Stimulated activated CD8-positive, alpha-beta memory T cell treated with anti-CD3 and anti-CD28 coated beads, Interleukin-4, amount 100 ng/mL, for 24 hours (primary cell): ENCODE measurements at regions not wholly inside any gene's neighbourhood (a gene's known extent, or its start where the extent isn't known, plus 50 kb on each side); places are given as distances from the start of the nearest gene placed in this dataset.

ENCODE experiments used
- DNase-seq: peaks from one replicate; pipeline ENCODE4 v3.0.0-alpha.2; 2020; ENCODE audit warnings: low read depth

GRCh38 chr4:14880805-14881204, 121.5 kb upstream of the CPEB2 start:
- no peak for DNase-seq

DNA sequence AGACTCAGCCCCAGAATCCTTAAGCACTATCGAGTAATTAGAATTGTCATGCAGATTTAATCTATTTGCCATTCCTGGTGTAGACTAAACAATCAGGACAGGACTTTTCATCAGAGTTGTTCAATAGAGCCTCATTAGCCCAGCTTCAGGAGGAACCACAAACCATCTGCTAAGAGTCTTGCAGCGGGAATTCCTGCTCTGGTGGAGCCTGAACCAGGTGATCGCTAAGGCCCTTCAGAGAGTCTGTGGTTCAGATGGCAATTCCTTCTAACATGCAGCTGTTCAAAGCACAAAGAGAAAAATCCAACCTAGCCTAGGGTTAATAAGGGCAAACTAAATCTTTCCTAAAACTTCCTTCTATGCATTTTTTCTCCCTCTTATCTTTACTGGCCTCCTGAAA, 119.1 kb upstream of the CPEB2 start:
- no peak for DNase-seq

GRCh38 chr4:14883661-14884060, 118.6 kb upstream of the CPEB2 start:
- no peak for DNase-seq

DNA sequence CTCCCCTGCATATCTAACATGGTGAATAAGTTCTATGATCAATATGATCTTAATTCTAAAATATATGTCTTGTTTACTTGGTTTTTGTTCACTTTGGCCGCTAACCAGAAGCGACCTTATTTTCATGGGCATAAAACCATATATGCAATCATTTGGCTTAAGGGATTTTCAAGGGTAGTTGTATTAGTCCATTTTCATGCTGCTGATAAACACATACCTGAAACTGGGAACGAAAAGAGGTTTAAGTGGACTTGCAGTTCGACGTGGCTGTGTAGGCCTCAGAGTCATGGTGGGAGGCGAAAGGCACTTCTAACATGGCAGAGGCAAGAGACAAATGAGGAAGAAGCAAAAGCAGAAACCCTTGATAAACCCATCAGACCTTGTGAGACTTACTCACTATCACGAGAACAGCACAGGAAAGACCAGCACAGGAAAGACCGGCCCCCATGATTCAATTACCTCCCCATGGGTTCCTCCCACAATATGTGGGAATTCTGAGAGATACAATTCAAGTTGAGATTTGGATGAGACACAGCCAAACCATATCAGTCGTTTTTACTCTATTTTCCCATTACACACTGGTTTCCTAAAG, 114.3 kb upstream of the CPEB2 start:
- DNase-seq, result no peak

DNA sequence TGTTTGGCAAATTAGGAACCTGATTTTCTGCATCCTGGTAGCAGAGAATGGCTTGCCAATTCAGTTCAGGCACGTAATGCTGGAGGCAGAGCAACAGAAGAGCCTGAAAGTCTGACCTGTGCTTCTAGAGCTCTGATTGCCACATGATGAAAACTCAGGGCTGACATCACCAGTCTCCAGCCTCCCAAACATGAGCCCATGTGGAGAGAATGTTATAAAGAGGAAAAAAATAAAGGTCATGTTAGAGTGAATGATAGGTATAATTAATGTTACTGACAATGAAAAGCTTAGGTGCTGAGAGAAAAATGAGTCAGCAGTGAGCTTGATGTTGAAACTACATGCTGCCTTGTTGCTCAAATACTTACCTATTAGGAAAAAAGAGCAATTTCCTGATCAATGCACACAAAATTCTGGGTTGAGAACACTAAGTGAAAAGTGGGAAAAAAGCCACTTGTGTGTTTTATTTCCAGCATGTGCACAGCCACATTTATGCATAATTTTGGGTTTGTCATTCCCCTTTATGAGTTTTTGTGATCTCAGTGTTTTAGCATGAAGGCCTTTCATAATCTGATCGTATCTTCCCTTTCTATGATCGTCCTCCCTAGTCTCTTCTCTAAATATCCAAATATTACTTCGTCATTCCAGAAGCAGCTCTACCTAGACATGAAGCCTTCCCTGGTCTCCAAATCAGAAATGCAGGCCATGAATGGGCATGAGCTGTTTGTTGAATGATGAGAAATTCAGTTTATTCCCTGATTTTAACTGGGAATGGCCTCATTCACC, 113.3 kb upstream of the CPEB2 start:
- no peak for DNase-seq

- DNase-seq, result no peak
Observed at GRCh38 chr4:14892563-14892962, 109.7 kb upstream of the CPEB2 start.

GRCh38 chr4:14893713-14894112, 108.6 kb upstream of the CPEB2 start:
- no peak for DNase-seq

GRCh38 chr4:14894392-14895292, 107.6 kb upstream of the CPEB2 start:
- DNase-seq, result no peak

GRCh38 chr4:14896656-14897175, 105.6 kb upstream of the CPEB2 start:
- no peak for DNase-seq

DNA sequence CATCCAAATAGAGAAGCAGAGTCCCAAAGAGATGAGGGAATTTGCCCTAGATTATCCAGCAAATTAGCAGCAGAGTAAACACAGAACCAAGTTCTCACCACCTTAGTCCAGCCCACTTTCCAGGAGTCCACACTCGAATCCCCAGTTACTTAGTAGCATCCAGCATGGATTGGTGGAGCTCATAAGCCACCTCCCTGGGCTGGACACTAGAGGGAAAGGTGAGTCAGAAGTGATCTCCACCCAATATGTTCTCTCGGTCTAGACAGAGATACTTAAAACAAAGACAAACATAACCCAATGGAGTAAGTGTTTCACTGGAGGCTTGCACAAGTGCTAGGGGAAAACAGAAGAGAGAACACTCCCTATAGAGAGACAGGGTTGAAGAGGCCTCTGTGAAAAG, 105.1 kb upstream of the CPEB2 start:
- DNase-seq, result no peak

DNA sequence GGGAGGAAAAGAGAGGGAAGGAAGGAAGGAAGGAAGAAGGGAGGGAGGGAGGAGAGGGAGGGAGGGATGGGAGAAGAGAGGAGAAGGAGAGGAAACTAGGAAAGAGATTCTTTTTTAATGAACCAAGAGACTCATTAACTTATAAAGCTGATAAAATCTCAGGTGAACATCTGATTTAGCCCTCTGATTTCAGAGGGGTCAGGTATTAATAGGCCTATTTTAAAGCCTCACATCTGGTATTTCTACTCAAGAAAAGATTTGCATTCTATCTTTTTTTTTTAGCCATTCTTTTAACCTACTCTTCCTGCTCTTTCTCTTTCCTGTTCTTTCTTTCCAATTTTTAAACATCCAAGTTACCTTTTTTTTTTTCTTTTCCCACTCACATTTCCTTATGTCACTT, 103.3 kb upstream of the CPEB2 start:
- no peak for DNase-seq

DNA sequence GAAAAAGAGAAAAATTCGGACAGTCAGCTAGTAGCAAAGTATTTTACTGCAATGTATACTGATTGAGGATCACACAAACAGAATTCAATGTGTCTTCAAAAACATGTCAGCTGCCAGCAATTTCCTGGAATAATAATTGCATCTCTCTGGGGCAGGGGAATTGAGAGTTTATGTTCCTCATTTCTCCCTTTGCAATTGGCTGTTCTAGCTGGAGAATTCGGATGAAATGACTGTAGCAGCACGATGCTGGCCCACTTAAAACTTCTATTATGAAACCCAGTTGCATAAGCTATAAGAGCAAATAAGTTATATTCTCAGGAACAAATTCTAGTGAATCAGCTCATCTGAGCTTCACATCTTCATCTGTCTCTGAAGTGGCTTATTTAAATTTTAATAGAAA, 99.9 kb upstream of the CPEB2 start:
- no peak for DNase-seq

DNA sequence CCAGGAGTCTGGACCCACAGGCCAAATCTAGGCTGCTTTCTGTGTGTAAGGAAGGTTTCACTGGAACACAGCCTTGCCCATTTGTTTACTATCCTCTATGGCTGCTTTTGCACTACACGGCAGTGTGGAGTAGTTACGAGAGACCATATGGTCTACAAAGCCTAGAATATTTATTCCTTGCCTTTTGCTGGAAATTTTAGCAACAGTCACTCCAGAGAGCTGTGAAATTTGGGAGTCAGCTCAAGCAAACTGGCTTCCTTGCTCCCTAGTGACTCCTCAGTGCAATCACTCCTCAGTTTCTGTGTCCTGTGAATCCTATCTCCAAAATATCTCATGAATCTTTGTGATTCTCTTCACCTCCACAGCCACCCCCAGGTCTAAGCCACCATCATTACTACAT, 99.0 kb upstream of the CPEB2 start:
- no peak for DNase-seq

GRCh38 chr4:14906805-14907204, 95.5 kb upstream of the CPEB2 start:
- DNase-seq, result no peak

GRCh38 chr4:14908635-14909034, 93.6 kb upstream of the CPEB2 start:
- DNase-seq, result no peak

DNA sequence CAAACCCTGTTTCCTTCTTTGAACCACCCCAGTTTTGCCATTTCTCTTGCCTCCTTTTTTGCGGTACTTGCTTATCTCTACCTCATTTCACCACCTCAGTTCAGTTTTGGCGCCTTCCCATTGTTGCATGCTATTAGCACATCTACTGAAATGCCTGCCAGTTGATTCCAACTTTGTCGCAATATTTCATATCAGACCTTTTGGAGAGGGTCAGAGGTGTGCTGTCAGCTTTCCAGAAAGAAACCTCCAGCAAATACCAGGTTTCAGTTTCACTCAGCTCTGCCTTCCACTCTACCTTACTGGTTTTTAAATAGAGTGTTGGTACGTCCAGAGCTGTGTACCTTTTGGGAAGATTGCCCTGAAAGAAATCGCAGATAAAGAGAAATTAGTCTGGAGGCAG, 91.9 kb upstream of the CPEB2 start:
- DNase-seq, result no peak

- no peak for DNase-seq
Observed at GRCh38 chr4:14912426-14912825, 89.9 kb upstream of the CPEB2 start.

DNA sequence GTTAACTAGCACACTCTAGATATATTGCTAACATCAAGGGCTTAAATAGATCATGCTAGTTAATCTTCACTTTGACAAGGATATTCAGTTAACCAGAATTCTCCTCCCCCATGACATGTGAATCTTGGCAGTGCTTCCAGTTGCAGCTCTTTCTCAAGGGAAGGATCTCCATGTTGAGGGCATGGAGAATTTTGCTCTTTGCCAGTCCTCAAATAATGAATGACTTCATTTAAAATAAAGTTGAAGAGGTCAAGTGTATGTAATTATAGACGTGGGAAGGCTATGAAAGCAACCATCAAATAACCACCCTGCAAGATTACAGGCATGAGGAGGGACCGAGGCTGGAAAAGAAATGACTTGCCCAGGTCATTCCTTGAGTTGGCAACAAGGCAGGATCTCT, 87.3 kb upstream of the CPEB2 start:
- no peak for DNase-seq

DNA sequence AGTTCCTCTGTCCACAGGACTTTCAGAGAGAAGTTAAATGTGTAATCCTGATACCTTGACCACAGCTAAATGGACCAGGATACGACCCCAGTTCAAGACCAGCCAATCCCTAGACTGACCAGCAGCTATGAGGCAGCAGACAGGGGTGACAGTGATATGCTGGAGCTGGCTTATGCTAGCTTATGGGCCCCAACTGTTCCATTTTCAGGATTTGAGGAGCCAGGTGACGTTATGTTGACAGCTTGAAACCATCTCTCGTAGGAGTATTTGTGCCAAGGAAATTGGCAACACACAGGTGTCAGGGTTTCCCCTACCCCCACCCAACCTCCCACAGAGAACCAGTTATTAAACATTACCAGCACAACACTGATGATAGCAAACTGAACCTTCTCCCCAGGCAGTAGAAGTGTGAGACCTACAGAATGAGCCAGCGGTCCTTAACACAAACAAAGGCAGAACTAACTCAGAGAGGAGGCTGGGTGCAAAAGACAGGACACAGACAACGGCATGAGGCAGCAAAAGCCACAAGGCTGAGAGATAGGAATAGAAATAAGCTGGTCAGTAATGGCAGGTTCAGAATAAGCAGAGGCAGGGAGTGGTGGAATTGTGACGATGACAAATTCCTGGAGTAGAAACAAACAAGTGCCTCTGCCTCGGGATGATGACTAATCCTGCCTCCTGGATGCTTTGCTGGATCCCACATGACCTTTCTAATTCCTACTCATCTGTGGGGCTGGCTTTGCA, 85.6 kb upstream of the CPEB2 start:
- DNase-seq, result no peak

DNA sequence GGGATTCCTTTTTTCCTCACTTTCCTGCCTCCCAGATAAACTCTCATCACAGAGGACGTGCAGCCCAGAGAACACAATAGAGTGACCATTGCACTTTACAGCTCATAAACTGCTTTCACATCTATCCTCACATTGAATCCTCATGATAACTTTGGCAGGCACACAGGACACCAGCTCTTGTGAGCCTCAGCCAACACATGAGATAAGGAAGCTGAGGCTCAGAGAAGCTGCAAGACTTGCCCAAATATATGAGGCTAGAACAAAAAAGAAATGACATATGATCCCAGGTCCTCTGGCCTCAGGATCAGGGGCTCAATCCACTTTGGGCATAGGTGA, 85.0 kb upstream of the CPEB2 start:
- no peak for DNase-seq

- no peak for DNase-seq
Observed at GRCh38 chr4:14918336-14918735, 83.9 kb upstream of the CPEB2 start.

DNA sequence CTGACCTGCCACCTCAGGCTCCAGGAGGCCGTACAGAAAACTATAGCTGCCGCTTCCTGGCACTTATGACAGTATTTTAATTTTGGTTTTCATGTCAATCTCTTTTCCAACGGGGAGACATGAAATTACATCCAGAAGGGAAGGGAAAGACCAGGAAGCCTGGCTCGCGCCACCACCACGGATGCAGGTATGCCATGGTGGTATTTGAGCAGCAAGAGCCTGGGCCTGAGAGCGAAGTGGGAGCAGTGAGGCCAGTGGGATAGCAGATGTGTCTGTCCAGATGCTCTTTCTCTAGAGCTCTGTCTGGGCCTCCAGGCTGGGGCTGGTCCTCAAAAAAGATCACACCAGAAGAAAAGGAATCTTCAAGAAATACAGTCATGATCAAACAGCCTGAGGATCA, 82.5 kb upstream of the CPEB2 start:
- DNase-seq, result no peak
